ENCODE measurements at regions not wholly inside any gene's neighbourhood (a gene's known extent, or its start where the extent isn't known, plus 50 kb on each side); places are given as distances from the start of the nearest gene placed in this dataset.

GRCh38 chr2:81835321-81836000 lies 1530.9 kb upstream of the LRRTM1 start:
- Mint-ChIP-seq H3K27ac (no peak overlapping the region), H3K4me3 (no peak overlapping the region), H3K36me3 (ENCODE audit: low read depth) (no peaks in the 10 kb centered on the region), H3K4me1 (no peaks in the 10 kb centered on the region), H3K27me3 (no peaks in the 10 kb centered on the region)
- ATAC-seq (no peak), DNase-seq (no peak)
- no peaks in the 10 kb centered on the region for H3K9me3 ChIP-seq (ENCODE audit: control insufficient read depth, low read length, poor library complexity, severe bottlenecking)

- no peaks in the 10 kb centered on the region for H3K9me3 ChIP-seq (ENCODE audit: control insufficient read depth, low read length, poor library complexity, severe bottlenecking)
Measured at GRCh38 chr2:81786811-81787210, 1482.3 kb upstream of the LRRTM1 start.

GRCh38 chr2:81767187-81767912 lies 1462.8 kb upstream of the LRRTM1 start:
- no peak for ATAC-seq

More at GRCh38 chr2:81786811-81787210, 1482.3 kb upstream of the LRRTM1 start:
- Mint-ChIP-seq H3K27me3 (no peaks in the 10 kb centered on the region), H3K27ac (no peak overlapping the region), H3K4me3 (no peak overlapping the region), H3K36me3 (ENCODE audit: low read depth) (no peaks in the 10 kb centered on the region), H3K4me1 (no peaks in the 10 kb centered on the region)
- DNase-seq, result no peak
- ATAC-seq, result no peak

DNA sequence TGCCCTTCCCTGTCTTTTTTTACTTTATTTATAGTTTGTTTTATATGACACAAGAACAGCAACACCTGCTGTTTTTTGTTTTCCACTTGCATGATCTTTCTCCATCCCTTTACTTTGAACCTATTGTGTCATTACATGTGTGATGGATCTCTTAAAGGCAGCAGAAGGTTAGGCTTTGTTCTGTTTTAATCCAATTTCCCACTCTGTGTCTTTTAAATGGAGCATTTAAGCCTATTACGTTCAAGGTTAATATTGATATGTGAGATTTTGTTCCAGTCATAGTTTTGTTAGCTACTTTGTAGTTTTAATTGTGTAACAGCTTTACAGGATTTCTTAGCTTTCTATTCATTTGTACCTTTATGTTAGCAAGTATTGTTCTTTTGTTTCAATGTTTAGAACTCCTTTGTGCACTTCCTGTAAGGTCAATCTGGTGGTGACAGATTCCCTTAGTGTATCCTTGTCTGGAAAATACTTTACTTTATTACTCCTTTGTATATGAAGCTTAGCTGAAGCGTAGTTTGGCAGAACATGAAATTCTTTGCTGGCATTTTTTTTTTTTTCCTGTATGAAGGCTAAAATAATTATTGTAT lies 1443.0 kb upstream of the LRRTM1 start:
- H3K4me1 Mint-ChIP-seq, result no peaks in the 10 kb centered on the region
- no peak overlapping the region for H3K27ac Mint-ChIP-seq
- H3K36me3 Mint-ChIP-seq (ENCODE audit: low read depth), result no peaks in the 10 kb centered on the region

More at GRCh38 chr2:81767187-81767912, 1462.8 kb upstream of the LRRTM1 start:
- Mint-ChIP-seq H3K4me1 (no peaks in the 10 kb centered on the region), H3K27me3 (no peaks in the 10 kb centered on the region), H3K36me3 (ENCODE audit: low read depth) (no peaks in the 10 kb centered on the region), H3K4me3 (no peak overlapping the region), H3K27ac (no peak overlapping the region)
- no peak for DNase-seq
- H3K9me3 ChIP-seq (ENCODE audit: control insufficient read depth, low read length, poor library complexity, severe bottlenecking), result no peaks in the 10 kb centered on the region

GRCh38 chr2:81739966-81740365 lies 1435.4 kb upstream of the LRRTM1 start:
- Mint-ChIP-seq H3K27ac (no peak overlapping the region), H3K36me3 (ENCODE audit: low read depth) (no peaks in the 10 kb centered on the region), H3K4me3 (no peak overlapping the region), H3K27me3 (no peaks in the 10 kb centered on the region), H3K4me1 (no peaks in the 10 kb centered on the region)
- DNase-seq, result no peak
- H3K9me3 ChIP-seq (ENCODE audit: control insufficient read depth, low read length, poor library complexity, severe bottlenecking), result no peaks in the 10 kb centered on the region
- no peak for ATAC-seq

More for the DNA sequence above, 1443.0 kb upstream of the LRRTM1 start:
- Mint-ChIP-seq H3K27me3 (no peaks in the 10 kb centered on the region), H3K4me3 (no peak overlapping the region)
- peaks cover 4% of the 10 kb centered on the region for H3K9me3 ChIP-seq (ENCODE audit: control insufficient read depth, low read length, poor library complexity, severe bottlenecking)
- DNase-seq (no peak), ATAC-seq (no peak)

GRCh38 chr2:81734981-81735380 lies 1430.4 kb upstream of the LRRTM1 start:
- H3K9me3 ChIP-seq (ENCODE audit: control insufficient read depth, low read length, poor library complexity, severe bottlenecking), result no peaks in the 10 kb centered on the region
- ATAC-seq, result no peak
- no peak overlapping the region for H3K4me3 Mint-ChIP-seq
- H3K27me3 Mint-ChIP-seq, result no peaks in the 10 kb centered on the region
- H3K36me3 Mint-ChIP-seq (ENCODE audit: low read depth), result no peaks in the 10 kb centered on the region
- no peak overlapping the region for H3K27ac Mint-ChIP-seq
- no peak for DNase-seq
- H3K4me1 Mint-ChIP-seq, result no peaks in the 10 kb centered on the region

GRCh38 chr2:81714817-81715216 lies 1410.3 kb upstream of the LRRTM1 start:
- H3K9me3 ChIP-seq (ENCODE audit: control insufficient read depth, low read length, poor library complexity, severe bottlenecking), result no peaks in the 10 kb centered on the region
- no peak for ATAC-seq
- no peak for DNase-seq
- no peak overlapping the region for H3K27ac Mint-ChIP-seq
- no peak overlapping the region for H3K4me3 Mint-ChIP-seq
- no peaks in the 10 kb centered on the region for H3K27me3 Mint-ChIP-seq
- H3K4me1 Mint-ChIP-seq, result no peaks in the 10 kb centered on the region
- no peaks in the 10 kb centered on the region for H3K36me3 Mint-ChIP-seq (ENCODE audit: low read depth)

GRCh38 chr2:81706856-81707255 lies 1402.3 kb upstream of the LRRTM1 start:
- H3K27ac Mint-ChIP-seq, result no peak overlapping the region
- H3K36me3 Mint-ChIP-seq (ENCODE audit: low read depth), result no peaks in the 10 kb centered on the region
- H3K4me1 Mint-ChIP-seq, result no peaks in the 10 kb centered on the region
- no peaks in the 10 kb centered on the region for H3K27me3 Mint-ChIP-seq
- H3K9me3 ChIP-seq (ENCODE audit: control insufficient read depth, low read length, poor library complexity, severe bottlenecking), result no peaks in the 10 kb centered on the region
- no peak overlapping the region for H3K4me3 Mint-ChIP-seq
- DNase-seq, result no peak
- ATAC-seq, result no peak

DNA sequence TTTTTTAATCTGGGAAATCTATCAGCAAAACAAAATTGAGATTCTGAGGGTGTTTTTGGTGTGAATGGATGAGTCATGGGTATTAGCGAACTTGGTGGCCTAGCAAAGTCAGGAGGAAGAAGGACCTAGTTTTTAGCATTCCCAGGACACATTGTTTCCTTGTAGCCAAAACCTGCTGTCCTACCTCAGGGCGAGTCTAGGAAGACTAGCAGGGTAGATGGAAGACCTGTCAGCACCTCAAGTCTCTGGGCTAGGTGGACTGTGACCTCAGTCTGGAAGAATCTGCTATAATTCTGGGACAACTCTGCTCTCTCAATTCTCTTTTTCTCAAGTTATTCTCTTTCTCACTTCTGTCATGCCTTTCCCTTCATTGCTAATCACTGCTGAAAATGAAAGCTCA lies 1399.3 kb upstream of the LRRTM1 start:
- Mint-ChIP-seq H3K4me3 (no peak overlapping the region), H3K27ac (no peak overlapping the region), H3K4me1 (no peaks in the 10 kb centered on the region), H3K36me3 (ENCODE audit: low read depth) (no peaks in the 10 kb centered on the region), H3K27me3 (no peaks in the 10 kb centered on the region)
- no peaks in the 10 kb centered on the region for H3K9me3 ChIP-seq (ENCODE audit: control insufficient read depth, low read length, poor library complexity, severe bottlenecking)
- ATAC-seq (no peak), DNase-seq (no peak)

GRCh38 chr2:81692566-81692965 lies 1388.0 kb upstream of the LRRTM1 start:
- Mint-ChIP-seq H3K4me3 (no peak overlapping the region), H3K27ac (no peak overlapping the region), H3K4me1 (no peaks in the 10 kb centered on the region), H3K27me3 (no peaks in the 10 kb centered on the region), H3K36me3 (ENCODE audit: low read depth) (no peaks in the 10 kb centered on the region)
- no peak for DNase-seq
- no peak for ATAC-seq
- no peaks in the 10 kb centered on the region for H3K9me3 ChIP-seq (ENCODE audit: control insufficient read depth, low read length, poor library complexity, severe bottlenecking)

DNA sequence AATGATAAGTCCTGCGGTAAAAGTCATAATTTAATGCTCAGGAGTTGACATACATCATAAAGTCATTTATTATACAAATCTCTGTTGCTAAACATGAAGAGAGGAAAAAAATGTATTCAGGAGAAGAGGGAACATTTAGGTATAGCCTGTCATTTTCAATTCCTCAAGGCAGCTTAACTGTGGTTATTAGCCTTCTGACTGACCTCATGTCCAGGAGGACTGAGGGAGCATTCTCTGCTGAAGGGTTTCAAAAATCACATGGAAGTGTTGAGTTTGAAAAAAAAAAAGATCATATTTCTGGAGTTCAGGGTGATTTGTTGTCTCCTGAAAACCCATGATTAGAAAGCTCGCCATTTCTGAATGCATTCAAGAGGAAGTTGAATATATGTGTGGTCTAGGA lies 1371.1 kb upstream of the LRRTM1 start:
- H3K4me1 Mint-ChIP-seq, result no peaks in the 10 kb centered on the region

DNA sequence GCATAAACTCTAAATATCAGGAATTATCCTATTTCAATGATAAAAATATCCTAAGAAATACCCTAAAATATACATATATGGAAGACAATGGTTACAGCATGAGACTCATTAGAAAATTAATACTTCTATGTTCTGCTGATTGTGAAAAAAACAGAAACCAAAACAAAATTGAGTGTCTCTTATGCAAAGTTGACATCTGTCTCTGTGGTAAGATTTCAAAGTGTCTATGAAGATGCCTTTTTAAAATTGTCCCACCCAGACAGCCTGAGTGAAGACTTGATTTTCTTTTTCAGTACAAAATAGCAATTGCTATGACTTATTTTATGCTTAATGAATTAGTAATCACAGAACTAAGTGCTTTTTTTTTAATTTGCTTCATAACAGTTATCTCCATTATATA lies 1368.4 kb upstream of the LRRTM1 start:
- no peaks in the 10 kb centered on the region for H3K36me3 Mint-ChIP-seq (ENCODE audit: low read depth)
- no peak overlapping the region for H3K4me3 Mint-ChIP-seq
- no peaks in the 10 kb centered on the region for H3K27me3 Mint-ChIP-seq
- peaks cover 2% of the 10 kb centered on the region for H3K9me3 ChIP-seq (ENCODE audit: control insufficient read depth, low read length, poor library complexity, severe bottlenecking)
- ATAC-seq, result no peak
- no peak overlapping the region for H3K27ac Mint-ChIP-seq
- H3K4me1 Mint-ChIP-seq, result no peaks in the 10 kb centered on the region
- DNase-seq, result no peak

More for the DNA sequence above, 1371.1 kb upstream of the LRRTM1 start:
- no peak overlapping the region for H3K27ac Mint-ChIP-seq
- H3K36me3 Mint-ChIP-seq (ENCODE audit: low read depth), result no peaks in the 10 kb centered on the region
- DNase-seq (no peak), ATAC-seq (no peak)
- H3K9me3 ChIP-seq (ENCODE audit: control insufficient read depth, low read length, poor library complexity, severe bottlenecking), result peaks cover 2% of the 10 kb centered on the region
- H3K4me3 Mint-ChIP-seq, result no peak overlapping the region
- no peaks in the 10 kb centered on the region for H3K27me3 Mint-ChIP-seq

DNA sequence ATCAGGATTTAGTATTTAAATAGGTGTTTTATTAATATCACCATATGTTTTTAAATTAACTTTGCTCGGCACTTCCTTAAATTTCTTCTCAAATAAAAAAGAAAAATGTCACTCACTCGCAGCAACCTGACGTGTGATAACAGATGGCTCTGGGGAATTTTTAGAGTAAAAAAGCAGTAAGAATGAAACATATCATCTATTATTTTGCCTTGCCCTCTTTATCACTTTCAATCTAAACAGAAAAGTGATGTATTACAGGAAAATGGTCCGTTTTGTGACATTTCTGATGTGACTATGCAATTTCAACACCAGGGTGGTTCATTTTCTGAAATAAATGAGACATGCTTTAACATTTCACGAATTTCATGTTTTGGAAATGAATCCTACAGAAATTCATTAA lies 1368.0 kb upstream of the LRRTM1 start:
- H3K9me3 ChIP-seq (ENCODE audit: control insufficient read depth, low read length, poor library complexity, severe bottlenecking), result peaks cover 2% of the 10 kb centered on the region
- DNase-seq (no peak), ATAC-seq (no peak)
- Mint-ChIP-seq H3K27ac (no peak overlapping the region), H3K4me1 (no peaks in the 10 kb centered on the region), H3K36me3 (ENCODE audit: low read depth) (no peaks in the 10 kb centered on the region), H3K4me3 (no peak overlapping the region), H3K27me3 (no peaks in the 10 kb centered on the region)
